GM19397 (cell line): ENCODE measurements at regions not wholly inside any gene's neighbourhood (a gene's known extent, or its start where the extent isn't known, plus 50 kb on each side); places are given as distances from the start of the nearest gene placed in this dataset.

Experiments used
- ATAC-seq: cut with Tn5 transposase; IDR thresholded peaks from one replicate; pipeline ENCODE4 v1.9.1; 2021; ENCODE audit warnings: mild to moderate bottlenecking, moderate library complexity; ENCODE audit not compliant: unreplicated experiment

DNA sequence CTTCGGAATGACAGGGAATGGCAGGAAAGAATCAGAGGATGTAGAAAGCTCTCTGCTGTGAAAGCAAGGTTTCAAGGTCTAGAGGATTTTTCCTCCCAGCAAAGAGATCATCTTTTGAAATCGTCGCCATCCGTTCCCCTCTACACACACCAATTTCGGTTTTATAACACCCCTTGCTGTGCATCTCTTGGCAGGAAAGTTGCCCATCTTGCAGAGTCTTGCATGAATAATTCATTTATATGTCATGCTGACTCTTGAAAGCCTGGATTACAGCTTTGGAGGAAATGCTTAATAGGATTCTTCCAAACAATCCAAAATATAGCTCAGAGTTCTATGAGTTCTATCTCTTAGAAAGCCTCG lies 262.7 kb downstream of the CHL1 start:
- ATAC-seq = no peak

- no peak for ATAC-seq
Measured at GRCh38 chr3:461006-461405, 264.4 kb downstream of the CHL1 start.

DNA sequence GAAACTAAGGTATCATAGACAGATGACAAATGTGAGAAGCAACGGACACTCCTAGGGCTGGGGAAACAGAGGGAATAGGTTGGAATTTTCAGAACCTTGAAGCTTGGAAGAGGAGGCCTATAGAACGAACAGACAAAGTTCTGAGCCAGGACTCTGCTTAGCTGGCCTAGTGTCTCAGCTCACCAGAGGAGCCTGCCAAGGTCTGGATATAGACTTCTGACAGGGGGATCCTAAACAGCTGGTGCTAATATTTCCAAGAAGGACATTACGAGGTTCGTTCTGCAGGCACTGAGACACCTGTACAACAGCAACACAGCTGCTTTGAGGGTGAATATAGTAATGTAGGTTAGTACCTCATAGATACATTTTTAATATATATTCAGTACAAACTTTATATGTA lies 266.3 kb downstream of the CHL1 start:
- no peak for ATAC-seq

DNA sequence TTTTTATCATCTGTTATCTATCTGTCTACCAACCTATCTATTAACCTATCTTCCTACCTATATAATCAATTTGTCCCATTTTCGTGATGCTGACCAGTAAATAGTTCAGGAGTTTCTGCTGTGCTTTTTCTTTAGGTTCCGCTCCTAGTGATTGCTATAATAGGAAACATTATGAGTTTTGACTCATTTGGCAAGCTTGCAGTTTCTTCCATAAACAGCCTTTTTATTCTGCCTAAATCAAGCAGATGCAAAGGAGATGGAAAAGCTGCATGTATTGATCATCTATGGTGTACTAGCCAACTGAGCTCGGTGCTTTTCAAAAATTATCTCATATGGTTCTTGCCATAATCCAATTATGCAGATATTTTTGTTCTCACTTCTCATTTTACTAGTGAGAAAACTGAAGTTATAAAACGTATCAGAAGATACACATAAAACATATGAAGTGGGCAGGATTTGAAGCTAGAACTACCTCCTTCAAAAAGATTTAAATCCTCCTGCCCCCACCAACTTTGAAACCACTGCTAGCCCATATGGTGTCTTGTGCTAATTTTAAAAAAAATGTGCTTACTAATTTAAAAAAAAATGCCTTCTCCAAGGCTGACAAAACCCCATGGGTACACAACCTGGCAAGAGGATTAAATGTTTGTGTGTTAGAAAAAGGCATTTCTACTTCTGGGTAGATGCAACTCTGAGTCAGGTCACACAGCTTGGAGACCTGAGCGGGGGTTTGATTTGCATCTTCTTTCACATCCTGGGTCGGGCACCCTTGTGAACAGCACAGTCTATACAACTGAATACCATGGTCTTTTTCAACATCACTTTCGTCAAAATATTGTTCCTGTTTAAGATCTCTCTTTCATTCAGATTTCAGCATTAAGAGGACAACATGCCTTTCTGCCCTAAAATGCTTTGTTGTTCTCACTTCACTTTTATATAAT lies 267.0 kb downstream of the CHL1 start:
- ATAC-seq = peak; percentile 100

GRCh38 chr3:464255-464654 lies 267.7 kb downstream of the CHL1 start:
- ATAC-seq = no peak

GRCh38 chr3:468172-468571 lies 271.6 kb downstream of the CHL1 start:
- ATAC-seq = no peak

DNA sequence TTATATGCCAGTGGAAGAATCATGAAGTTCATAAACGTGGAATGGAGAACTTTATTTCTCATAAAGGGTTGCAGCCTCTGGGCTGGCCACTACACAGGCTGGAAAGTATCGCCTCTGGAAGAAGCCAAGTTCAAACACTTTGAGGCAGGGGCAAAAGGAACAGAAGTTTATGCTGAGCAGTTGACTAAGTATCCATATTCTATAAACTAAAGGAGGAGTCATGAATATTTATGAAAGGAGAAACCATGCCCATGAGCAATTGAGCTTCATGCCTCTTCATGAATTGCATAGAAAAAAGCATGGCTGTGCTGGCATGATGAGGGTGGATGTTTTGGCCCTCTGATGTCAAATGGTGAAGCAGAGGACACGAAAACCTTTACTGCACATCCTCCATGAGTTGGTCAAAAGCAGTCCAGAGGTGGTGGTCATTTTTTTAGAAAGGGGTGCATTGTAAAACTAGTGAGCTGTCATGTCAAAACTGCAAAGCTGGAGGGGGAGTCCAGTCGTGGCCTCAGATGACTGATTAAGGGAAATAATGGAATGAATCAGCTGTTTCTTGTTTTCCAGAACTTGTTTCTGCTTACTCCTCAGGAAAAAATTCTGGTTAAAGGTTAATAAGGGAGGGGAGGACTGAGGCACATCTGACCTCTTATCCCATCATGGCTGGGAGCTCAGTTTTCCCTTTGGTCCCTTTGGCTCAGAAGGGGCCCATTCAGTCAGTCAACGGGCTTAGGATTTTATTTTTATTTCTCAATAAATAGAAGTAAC lies 276.7 kb downstream of the CHL1 start:
- ATAC-seq = no peak

GRCh38 chr3:474828-475227 lies 278.3 kb downstream of the CHL1 start:
- ATAC-seq = no peak

- ATAC-seq = peak; percentile 41
Measured at GRCh38 chr3:480070-480469, 283.5 kb downstream of the CHL1 start.

GRCh38 chr3:481111-481510 lies 284.5 kb downstream of the CHL1 start:
- no peak for ATAC-seq

GRCh38 chr3:481680-482079 lies 285.1 kb downstream of the CHL1 start:
- ATAC-seq = peak; percentile 52

DNA sequence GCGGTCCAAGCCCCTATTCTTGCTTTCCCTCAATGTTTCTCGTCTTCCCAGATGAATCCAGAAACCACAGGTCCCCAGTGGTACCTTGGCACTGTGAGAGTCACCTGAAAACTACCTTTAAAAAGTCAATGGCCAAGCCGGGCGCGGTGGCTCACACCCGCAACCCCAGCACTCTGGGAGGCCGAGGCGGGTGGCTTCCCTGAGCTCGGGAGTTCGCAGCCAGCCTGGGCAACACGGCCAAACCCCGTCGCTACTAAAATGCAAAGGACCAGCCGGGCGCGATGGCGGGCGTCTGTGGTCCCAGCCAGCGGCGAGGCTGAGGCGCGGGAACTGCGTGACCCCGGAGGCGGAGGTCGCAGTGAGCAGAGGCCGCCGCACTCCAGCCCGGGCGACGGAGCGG lies 285.9 kb downstream of the CHL1 start:
- ATAC-seq = no peak

DNA sequence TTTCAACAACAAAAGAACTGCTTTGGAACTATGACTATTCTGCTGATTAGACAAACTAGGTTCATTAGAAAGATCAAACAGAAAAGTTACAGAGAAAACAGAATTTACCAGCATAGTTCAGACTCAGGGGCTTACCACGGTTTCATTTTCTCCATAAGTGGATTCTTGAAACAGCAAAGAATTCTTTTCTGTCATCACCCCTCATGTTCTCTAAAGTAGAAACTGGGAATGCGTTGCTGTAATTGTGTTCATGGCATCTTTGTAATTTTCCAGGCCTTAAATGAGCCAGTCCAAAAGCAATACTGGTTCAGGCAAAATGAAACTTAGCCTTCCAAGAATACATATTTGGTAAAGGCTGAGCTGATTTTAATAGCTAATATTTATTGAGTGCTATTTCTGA lies 287.8 kb downstream of the CHL1 start:
- ATAC-seq = no peak

- no peak for ATAC-seq
Measured at GRCh38 chr3:487614-488013, 291.1 kb downstream of the CHL1 start.

- peak; percentile 45 for ATAC-seq
Measured at GRCh38 chr3:492586-493316, 296.2 kb downstream of the CHL1 start.

GRCh38 chr3:494190-494589 lies 297.6 kb downstream of the CHL1 start:
- ATAC-seq = no peak

DNA sequence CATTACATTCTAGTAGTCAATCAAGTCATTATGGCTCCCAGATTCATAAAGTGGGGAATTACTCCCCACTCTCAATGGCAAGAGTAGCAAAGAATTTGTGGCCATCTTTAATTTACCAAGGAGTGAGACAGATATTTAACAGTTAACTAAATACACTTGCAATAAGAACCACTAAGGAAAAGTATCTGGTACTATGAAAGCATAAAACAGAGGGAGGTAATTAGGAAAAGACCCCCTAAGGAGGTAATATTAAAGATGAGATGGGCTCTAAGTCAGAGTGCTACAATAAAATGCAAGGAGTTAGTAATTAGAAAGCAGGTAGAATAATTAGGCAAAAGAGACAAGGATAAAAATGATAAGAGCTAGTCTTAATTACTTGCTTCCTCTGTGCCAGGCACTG lies 301.9 kb downstream of the CHL1 start:
- no peak for ATAC-seq

GRCh38 chr3:499001-499761 lies 302.6 kb downstream of the CHL1 start:
- no peak for ATAC-seq

DNA sequence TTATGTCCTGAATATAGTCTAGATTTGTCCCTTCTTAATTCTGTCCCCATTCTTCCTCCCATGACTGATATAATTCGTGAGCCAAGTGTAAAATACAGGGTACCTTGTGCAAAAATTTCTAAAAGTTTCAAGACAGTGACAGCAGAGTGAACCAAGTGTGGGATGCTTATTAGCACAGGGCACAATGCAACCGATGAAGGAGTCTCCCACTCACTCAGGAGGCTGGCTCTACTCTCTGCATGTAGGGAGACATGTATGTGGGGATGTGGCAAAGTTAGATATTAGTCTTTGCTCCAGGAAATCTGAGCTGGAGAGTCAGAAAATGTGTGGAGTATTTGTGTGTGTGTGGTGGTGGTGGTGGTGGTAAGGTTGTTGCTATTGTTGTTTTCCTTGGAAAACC lies 305.9 kb downstream of the CHL1 start:
- ATAC-seq = no peak

- ATAC-seq = no peak
Measured at GRCh38 chr3:513301-513700, 316.7 kb downstream of the CHL1 start.

DNA sequence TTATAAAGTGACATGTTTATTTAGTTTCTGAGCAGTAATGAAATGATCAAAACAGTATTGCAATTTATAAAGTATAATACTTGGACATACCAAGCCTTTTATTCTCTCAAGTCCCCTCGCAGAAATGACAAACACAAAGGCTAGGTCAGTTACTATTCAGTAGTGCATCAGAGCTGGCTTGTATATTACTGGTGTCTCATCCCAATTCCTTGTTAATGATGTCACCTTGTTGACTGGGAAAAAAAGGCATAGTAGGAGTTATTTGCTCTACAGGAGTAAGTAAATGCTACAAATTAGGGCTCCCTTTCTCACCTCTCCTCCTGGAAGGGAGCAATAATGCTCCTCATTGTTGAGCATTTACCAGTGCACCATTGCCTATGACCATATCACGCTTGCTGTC lies 317.6 kb downstream of the CHL1 start:
- ATAC-seq = no peak
